ENCODE measurements at regions not wholly inside any gene's neighbourhood (a gene's known extent, or its start where the extent isn't known, plus 50 kb on each side); places are given as distances from the start of the nearest gene placed in this dataset.
"Not testable (repeated sequence)": the region's sequence is repeated elsewhere in the genome, so short reads cannot be mapped to it uniquely, and the experiment has no call there.

GRCh38 chr2:239845968-239846367 is 179.2 kb downstream of the NDUFA10 start:
- intact Hi-C loops (cut with micrococcal nuclease) = no loop called here
- DNase-seq (no peak), ATAC-seq (no peak)

DNA sequence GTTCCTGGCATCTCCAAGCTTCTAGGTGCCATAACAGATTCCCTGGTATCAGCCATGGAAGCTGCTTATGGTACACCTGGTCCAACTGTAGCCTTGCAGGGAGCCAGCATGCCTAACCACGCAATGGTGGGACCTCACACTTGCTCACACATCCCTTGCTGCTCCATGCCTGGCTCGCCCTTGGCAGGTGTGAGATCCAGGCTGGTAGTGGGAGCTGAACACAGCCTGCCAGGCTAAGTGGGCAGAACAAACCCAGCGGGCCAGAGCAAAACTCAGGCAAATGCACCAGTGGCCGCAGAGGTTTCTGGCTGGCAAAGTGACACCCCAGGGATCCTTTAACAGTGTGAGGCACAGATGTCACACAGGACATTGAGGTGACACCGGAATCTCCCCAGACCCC is 185.8 kb downstream of the NDUFA10 start:
- DNase-seq (no peak), ATAC-seq (no peak)
- intact Hi-C loops (cut with micrococcal nuclease) = no loop called here

DNA sequence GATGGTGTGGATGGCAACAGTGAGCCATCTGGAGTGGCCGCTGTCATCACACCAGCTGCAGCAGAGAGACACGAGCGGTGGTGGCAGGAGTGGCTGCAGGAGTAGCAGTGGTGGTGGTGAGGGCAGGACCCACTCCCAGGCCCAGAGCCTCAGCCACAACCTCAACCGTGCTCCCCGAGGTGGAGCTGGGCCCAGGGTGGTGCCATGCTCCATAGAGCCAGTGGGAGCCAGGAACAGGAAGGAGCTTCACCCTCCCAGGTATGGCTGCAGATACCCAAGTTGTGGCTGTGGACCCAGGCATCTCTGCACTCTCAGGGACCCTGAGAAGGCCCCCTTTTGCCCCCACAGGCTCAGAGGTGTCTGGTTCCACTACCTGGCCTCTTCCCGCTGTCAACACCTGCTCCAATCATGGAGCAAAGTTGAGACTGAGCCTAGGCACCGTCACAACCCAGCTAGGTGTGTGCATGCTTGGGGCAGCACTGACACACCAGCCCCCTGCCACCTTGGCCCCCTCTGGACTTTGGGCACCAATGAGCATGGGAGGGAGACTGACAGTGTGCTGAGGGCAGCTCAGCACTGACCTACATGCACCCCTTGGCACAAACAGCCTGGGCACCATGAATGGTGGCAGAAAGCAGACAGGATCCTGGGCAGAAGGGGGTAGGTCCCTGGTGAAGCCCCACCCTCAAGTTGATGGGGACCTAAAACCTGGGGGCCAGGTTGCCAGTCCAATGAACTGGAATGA is 188.9 kb downstream of the NDUFA10 start:
- intact Hi-C loops (cut with micrococcal nuclease) = no loop called here
- ATAC-seq (no peak), DNase-seq (no peak)

GRCh38 chr2:239835056-239835455 is 190.1 kb downstream of the NDUFA10 start:
- intact Hi-C loops (cut with micrococcal nuclease) = no loop called here
- no peak for DNase-seq
- ATAC-seq = no peak

DNA sequence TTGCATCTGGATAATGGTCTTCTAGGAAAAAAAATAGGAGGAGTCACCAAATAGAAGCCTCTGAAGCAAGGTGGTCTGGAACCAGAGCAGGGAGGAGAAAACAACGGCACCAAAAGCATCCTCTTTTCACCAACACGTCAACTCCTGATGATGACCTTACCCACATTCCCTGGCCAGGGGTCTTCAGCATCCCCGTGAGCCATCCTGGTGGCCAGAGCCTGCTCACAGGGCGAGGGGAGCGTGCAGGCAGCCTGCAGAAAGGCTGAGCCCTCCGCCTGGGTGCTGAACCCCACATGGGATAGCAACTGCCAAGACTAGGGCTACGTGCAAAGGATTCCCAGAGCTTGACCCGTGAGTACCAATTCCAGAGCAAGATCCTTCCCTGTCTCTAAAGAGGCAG is 191.0 kb downstream of the NDUFA10 start:
- intact Hi-C loops (cut with micrococcal nuclease) = no loop called here
- DNase-seq (no peak), ATAC-seq (no peak)

GRCh38 chr2:239833269-239834109 is 191.7 kb downstream of the NDUFA10 start:
- intact Hi-C loops (cut with micrococcal nuclease) = no loop called here
- DNase-seq = no peak
- no peak for ATAC-seq

DNA sequence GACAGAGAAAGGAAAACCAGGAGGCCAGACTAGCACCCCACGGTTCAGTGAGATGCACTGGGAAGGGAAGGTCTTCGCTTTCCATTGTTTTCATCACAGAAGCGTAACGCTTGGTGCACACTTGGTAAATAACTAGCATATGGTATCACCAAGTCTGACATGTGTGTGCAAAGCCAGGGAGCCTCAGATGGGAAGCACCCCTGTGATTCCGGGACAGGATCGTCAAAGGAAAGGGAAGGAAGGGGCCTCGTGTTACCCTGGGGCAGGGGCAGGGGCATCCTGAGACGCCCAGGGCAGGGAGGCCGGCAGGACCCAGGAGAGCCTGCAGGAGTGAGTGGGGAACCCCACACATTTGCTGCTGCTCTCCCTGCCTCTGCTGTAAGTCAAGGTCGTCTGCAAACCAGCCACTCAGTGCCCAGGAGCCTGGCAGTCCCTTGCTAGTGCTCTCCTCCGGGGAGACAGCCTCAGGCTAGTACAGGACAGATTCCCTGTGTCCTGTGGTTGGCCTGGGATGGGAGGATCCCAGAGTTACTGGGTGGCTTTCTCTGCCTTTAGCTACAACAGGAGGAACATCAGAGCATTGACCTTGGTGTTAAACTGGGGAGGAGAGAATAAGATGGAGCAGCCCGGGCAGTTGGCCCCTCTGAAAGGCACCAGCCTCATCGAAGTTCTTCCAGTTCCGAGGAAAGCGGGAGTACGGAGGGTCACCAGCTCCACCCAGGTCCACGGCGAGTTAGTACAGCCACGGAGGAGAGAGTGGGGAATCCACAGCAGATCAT is 192.5 kb downstream of the NDUFA10 start:
- intact Hi-C loops (cut with micrococcal nuclease) = no loop called here
- ATAC-seq (no peak), DNase-seq (no peak)

GRCh38 chr2:239831861-239832489 is 193.2 kb downstream of the NDUFA10 start:
- intact Hi-C loops (cut with micrococcal nuclease) = no loop called here
- ATAC-seq = no peak
- no peak for DNase-seq

GRCh38 chr2:239831001-239831731 is 194.0 kb downstream of the NDUFA10 start:
- intact Hi-C loops (cut with micrococcal nuclease) = no loop called here
- DNase-seq = no peak
- peak; percentile 39 for ATAC-seq

- ATAC-seq (no peak), DNase-seq (no peak)
- intact Hi-C loops (cut with micrococcal nuclease) = no loop called here
Observed at GRCh38 chr2:239830121-239831000, 194.8 kb downstream of the NDUFA10 start.

DNA sequence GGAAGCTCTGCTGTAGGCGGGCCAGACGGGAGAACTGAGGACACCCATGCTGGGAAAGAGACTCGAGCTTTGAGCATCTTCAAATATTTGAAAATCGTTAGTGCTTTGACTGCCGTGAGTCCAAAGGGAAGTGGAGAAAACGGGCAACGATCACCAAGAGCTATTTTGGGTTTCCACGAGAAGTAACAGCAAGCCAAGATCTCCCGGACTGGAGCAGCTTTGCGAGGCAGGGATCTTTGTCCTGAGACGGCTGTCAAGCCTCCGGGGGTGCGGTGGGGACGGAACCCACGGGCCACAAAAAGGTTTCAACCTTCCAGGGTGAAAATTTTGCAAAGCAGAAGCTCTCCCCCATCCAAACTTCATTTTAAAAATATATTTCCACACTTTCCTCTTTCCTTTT is 195.8 kb downstream of the NDUFA10 start:
- intact Hi-C loops (cut with micrococcal nuclease) = no loop called here
- DNase-seq (no peak), ATAC-seq (no peak)

DNA sequence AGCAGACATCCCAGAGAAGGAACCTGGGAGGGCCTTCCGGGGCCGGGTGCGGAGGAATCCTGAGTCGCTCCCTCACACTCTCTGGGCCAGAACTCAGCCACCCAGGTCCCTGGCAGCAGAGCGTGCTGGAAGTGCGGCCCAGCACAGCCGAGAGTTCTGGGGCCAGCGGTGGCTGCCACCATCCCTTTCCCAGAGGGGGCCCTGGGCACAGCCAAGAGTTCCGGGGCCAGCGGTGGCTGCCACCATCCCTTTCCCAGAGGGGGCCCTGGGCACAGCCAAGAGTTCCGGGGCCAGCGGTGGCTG is 196.2 kb downstream of the NDUFA10 start:
- intact Hi-C loops (cut with micrococcal nuclease); ATAC-seq: not testable (repeated sequence)

DNA sequence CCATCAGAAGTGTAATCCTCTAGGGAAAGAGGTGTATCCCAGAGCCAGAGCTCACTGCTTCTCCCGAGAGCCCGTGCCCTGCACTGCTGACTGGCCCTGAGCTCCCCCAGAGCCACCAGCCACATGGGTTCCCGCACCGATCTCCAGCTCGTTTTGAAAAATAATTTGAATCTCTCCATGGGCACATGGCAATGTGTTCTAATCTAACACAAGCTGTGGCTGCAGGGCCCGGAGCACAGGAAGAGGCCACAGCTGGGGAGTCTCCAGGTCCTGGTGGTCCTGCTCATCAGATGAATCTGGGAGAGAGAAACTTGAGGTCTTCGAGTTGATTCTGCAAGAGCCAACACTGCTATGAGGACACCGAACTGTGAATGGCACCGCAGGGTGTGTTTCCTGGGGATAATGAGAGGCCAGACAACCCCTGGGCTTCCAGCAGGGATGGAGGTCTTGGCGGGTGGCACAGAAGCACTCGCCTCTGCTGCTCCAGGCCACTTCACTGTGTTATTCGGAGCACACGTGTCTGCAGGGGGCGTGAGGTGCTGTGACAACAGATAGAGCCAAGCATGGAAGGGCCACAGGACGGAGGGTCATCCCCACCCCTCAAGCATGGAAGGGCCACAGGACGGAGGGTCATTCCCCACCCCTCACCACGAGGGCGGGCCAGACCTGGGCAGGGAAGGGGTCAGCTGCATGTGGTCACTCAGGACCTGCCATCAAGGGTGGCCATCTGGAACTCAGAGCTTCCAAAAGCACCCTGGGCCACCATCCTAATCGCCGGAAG is 196.8 kb downstream of the NDUFA10 start:
- intact Hi-C loops (cut with micrococcal nuclease) = no loop called here
- DNase-seq (no peak), ATAC-seq (no peak)

More for the DNA sequence above, 196.2 kb downstream of the NDUFA10 start:
- DNase-seq = not testable (repeated sequence)

GRCh38 chr2:239827523-239827890 is 197.6 kb downstream of the NDUFA10 start:
- ATAC-seq (no peak), DNase-seq (no peak)
- intact Hi-C loops (cut with micrococcal nuclease) = no loop called here

- intact Hi-C loops (cut with micrococcal nuclease) = no loop called here
- ATAC-seq = no peak
- peak; percentile 23 for DNase-seq
Observed at GRCh38 chr2:239826786-239827522, 198.2 kb downstream of the NDUFA10 start.

DNA sequence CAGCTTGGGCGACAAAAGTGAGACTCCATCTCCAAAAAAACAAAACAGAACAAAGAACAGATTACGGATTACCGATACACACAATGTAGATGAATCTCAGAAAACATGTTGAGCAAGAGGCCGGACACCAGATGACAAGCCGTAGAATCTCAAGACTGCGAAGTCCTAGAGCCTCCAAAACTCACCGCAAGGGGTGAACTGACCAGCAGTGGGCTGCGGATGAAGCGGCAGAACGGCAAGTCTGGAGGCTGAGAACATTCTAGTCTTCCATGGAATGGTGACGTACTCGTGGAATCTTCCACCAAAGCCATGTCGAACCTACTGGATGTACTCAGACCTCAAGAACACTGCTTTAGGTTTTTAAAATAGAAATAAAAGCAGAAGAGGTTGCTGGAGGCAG is 198.8 kb downstream of the NDUFA10 start:
- DNase-seq (no peak), ATAC-seq (no peak)
- intact Hi-C loops (cut with micrococcal nuclease) = no loop called here

GRCh38 chr2:239825705-239825979 is 199.5 kb downstream of the NDUFA10 start:
- intact Hi-C loops (cut with micrococcal nuclease) = no loop called here
- no peak for DNase-seq
- ATAC-seq = no peak

All from left ventricle myocardium superior (tissue), 1 donor.